HS-27A (cell line): ENCODE measurements at regions not wholly inside any gene's neighbourhood (a gene's known extent, or its start where the extent isn't known, plus 50 kb on each side); places are given as distances from the start of the nearest gene placed in this dataset.
A peak's percentile ranks its signal among the peaks of the same experiment; 100 is the strongest.

ENCODE experiments used
- DNase-seq: peaks from one replicate; pipeline ENCODE4 v3.0.0-alpha.2; 2012; ENCODE audit warnings: low read depth, missing footprints

GRCh38 chr3:148082506-148083280, 615.0 kb upstream of the AGTR1 start:
- no peak for DNase-seq

GRCh38 chr3:148083526-148084182, 614.0 kb upstream of the AGTR1 start:
- no peak for DNase-seq

- DNase-seq: no peak
These were observed 612.8 kb upstream of the AGTR1 start for GRCh38 chr3:148084931-148085330.

GRCh38 chr3:148087601-148088371, 609.9 kb upstream of the AGTR1 start:
- no peak for DNase-seq

- DNase-seq: no peak
These were observed 608.5 kb upstream of the AGTR1 start for GRCh38 chr3:148089171-148089570.

- no peak for DNase-seq
These were observed 607.5 kb upstream of the AGTR1 start for GRCh38 chr3:148090156-148090555.

- DNase-seq: no peak
These were observed 604.9 kb upstream of the AGTR1 start for GRCh38 chr3:148092624-148093347.

- no peak for DNase-seq
These were observed 604.0 kb upstream of the AGTR1 start for GRCh38 chr3:148093753-148094152.

- no peak for DNase-seq
These were observed 601.7 kb upstream of the AGTR1 start for GRCh38 chr3:148095962-148096361.

GRCh38 chr3:148100476-148100875, 597.2 kb upstream of the AGTR1 start:
- DNase-seq: no peak

GRCh38 chr3:148101061-148101460, 596.6 kb upstream of the AGTR1 start:
- no peak for DNase-seq

- no peak for DNase-seq
These were observed 595.5 kb upstream of the AGTR1 start for GRCh38 chr3:148102156-148102555.

GRCh38 chr3:148106062-148106461, 591.6 kb upstream of the AGTR1 start:
- DNase-seq: peak; percentile 9

GRCh38 chr3:148126956-148127355, 570.7 kb upstream of the AGTR1 start:
- no peak for DNase-seq

GRCh38 chr3:148128136-148128535, 569.6 kb upstream of the AGTR1 start:
- no peak for DNase-seq

GRCh38 chr3:148131990-148132638, 565.6 kb upstream of the AGTR1 start:
- no peak for DNase-seq

GRCh38 chr3:148136816-148137215, 560.9 kb upstream of the AGTR1 start:
- no peak for DNase-seq

- DNase-seq: no peak
These were observed 551.5 kb upstream of the AGTR1 start for GRCh38 chr3:148146241-148146640.

GRCh38 chr3:148146947-148147826, 550.5 kb upstream of the AGTR1 start:
- DNase-seq: peak; percentile 31

- DNase-seq: no peak
These were observed 549.8 kb upstream of the AGTR1 start for GRCh38 chr3:148147903-148148302.

- DNase-seq: no peak
These were observed 548.1 kb upstream of the AGTR1 start for GRCh38 chr3:148149556-148149955.
